GM23338 (cell line): ENCODE measurements at regions not wholly inside any gene's neighbourhood (a gene's known extent, or its start where the extent isn't known, plus 50 kb on each side); places are given as distances from the start of the nearest gene placed in this dataset.

Source experiments
- ATAC-seq: fragments of 200-7000 bp; cut with Tn5 transposase; 3 replicates; pipeline ENCODE4 v1.9.1; 2020
- DNase-seq: peaks from one replicate; pipeline ENCODE4 v3.0.0-alpha.2; 2015; ENCODE audit warnings: low spot score
- H2AFZ ChIP-seq: fragments of 200-600 bp; sonication (generic); 2 replicates; pipeline ENCODE4 v1.8.0; 2016; ENCODE audit warnings: antibody characterized with exemption, mild to moderate bottlenecking, moderate library complexity
- H3F3A ChIP-seq: fragments of 200-600 bp; sonication (generic); replicated peaks from 2 replicates; pipeline ENCODE4 v1.8.0; 2017; ENCODE audit warnings: antibody characterized with exemption, mixed run types, low read depth
- H3K27ac ChIP-seq: fragments of 200-600 bp; sonication (generic); 2 replicates; pipeline ENCODE4 v1.6.1; 2016; ENCODE audit warnings: low read depth
- H3K27me3 ChIP-seq: fragments of 200-600 bp; sonication (generic); 2 replicates; pipeline ENCODE4 v1.8.0; 2016; ENCODE audit warnings: mild to moderate bottlenecking, mixed run types, moderate library complexity; ENCODE audit not compliant: insufficient read depth
- H3K36me3 ChIP-seq: fragments of 200-600 bp; sonication (generic); 2 replicates; pipeline ENCODE4 v1.8.0; 2016; ENCODE audit warnings: mild to moderate bottlenecking; ENCODE audit not compliant: insufficient read depth
- H3K4me1 ChIP-seq: fragments of 200-600 bp; sonication (generic); 2 replicates; pipeline ENCODE4 v1.8.0; 2016; ENCODE audit warnings: mild to moderate bottlenecking, moderate library complexity; ENCODE audit not compliant: insufficient read depth
- H3K4me2 ChIP-seq: fragments of 200-600 bp; sonication (generic); 2 replicates; pipeline ENCODE4 v1.7.1; 2017; ENCODE audit warnings: mixed run types
- H3K4me3 ChIP-seq: fragments of 200-600 bp; sonication (generic); 2 replicates; pipeline ENCODE4 v1.6.1; 2016; ENCODE audit warnings: mixed run types
- H3K79me2 ChIP-seq: fragments of 200-600 bp; sonication (generic); replicated peaks from 2 replicates; pipeline ENCODE4 v1.8.0; 2017; ENCODE audit warnings: mild to moderate bottlenecking; ENCODE audit not compliant: insufficient read depth
- H3K9me2 ChIP-seq: fragments of 200-600 bp; sonication (generic); 2 replicates; pipeline ENCODE4 v1.8.0; 2017; ENCODE audit not compliant: insufficient read depth
- H4K20me1 ChIP-seq: fragments of 200-600 bp; sonication (generic); replicated peaks from 2 replicates; pipeline ENCODE4 v1.8.0; 2017; ENCODE audit warnings: mild to moderate bottlenecking; ENCODE audit not compliant: insufficient read depth
- H3K27ac Mint-ChIP-seq: 2 replicates; pipeline ENCODE4 v1.8.0; 2020; ENCODE audit warnings: inconsistent platforms, mild to moderate bottlenecking, moderate library complexity, mixed read lengths
- H3K27me3 Mint-ChIP-seq: 3 replicates; pipeline ENCODE4 v1.8.0; 2022; ENCODE audit warnings: low read depth, mild to moderate bottlenecking, moderate library complexity, mixed read lengths, inconsistent platforms; ENCODE audit not compliant: insufficient read depth, poor library complexity
- H3K36me3 Mint-ChIP-seq: 3 replicates; pipeline ENCODE4 v1.8.0; 2021; ENCODE audit warnings: low read depth, mild to moderate bottlenecking, inconsistent platforms, moderate library complexity, mixed read lengths
- H3K4me1 Mint-ChIP-seq: 3 replicates; pipeline ENCODE4 v1.8.0; 2020; ENCODE audit warnings: mild to moderate bottlenecking, inconsistent platforms, mixed read lengths
- H3K4me3 Mint-ChIP-seq: 3 replicates; pipeline ENCODE4 v1.8.0; 2021; ENCODE audit warnings: moderate library complexity, mild to moderate bottlenecking, inconsistent platforms, mixed read lengths
- H3K9me3 Mint-ChIP-seq: 3 replicates; pipeline ENCODE4 v1.8.0; 2020; ENCODE audit warnings: moderate library complexity, mild to moderate bottlenecking, inconsistent platforms, mixed read lengths
- ETS1 ChIP-seq: IDR thresholded peaks from 2 replicates; pipeline ENCODE4 v1.6.1; 2016; ENCODE audit warnings: antibody characterized with exemption
- NANOG ChIP-seq: IDR thresholded peaks from 2 replicates; pipeline ENCODE4 v1.6.1; 2016; ENCODE audit warnings: antibody characterized with exemption, borderline replicate concordance
- POLR2AphosphoS5 ChIP-seq: IDR thresholded peaks from 2 replicates; pipeline ENCODE4 v1.6.1; 2016; ENCODE audit warnings: antibody characterized with exemption, low read depth
- STAT1 ChIP-seq: IDR thresholded peaks from one replicate; pipeline ENCODE4 v1.6.1; 2016; ENCODE audit warnings: antibody characterized with exemption; ENCODE audit not compliant: unreplicated experiment
- ZNF114 ChIP-seq: fragments of 250-450 bp; sonication (Bioruptor Pico); IDR thresholded peaks from 2 replicates; pipeline ENCODE4 v1.5.0; 2020; ENCODE audit warnings: mild to moderate bottlenecking, moderate library complexity
- ZNF462 ChIP-seq: fragments of 250-450 bp; sonication (Bioruptor Pico); IDR thresholded peaks from 2 replicates; pipeline ENCODE4 v1.5.0; 2020; ENCODE audit warnings: mild to moderate bottlenecking, moderate library complexity
- TF ChIP-seq, protein P1 (sequence below): IDR thresholded peaks from one replicate; pipeline ENCODE4 v1.6.1; 2018; ENCODE audit warnings: antibody characterized with exemption; ENCODE audit not compliant: unreplicated experiment

- H3K27ac Mint-ChIP-seq: no peak overlapping the region; the same call in 1 of the 2 replicates
- no peaks in the 10 kb centered on the region for H3F3A ChIP-seq
- no peak overlapping the region for H3K4me3 Mint-ChIP-seq
- no peaks in the 10 kb centered on the region for H3K27me3 ChIP-seq
- H3K36me3 ChIP-seq: no peaks in the 10 kb centered on the region
- no peak overlapping the region for H3K4me3 ChIP-seq
- no peaks in the 10 kb centered on the region for H3K4me1 ChIP-seq
- H3K36me3 Mint-ChIP-seq: no peaks in the 10 kb centered on the region
- TF ChIP-seq, protein P1, sequence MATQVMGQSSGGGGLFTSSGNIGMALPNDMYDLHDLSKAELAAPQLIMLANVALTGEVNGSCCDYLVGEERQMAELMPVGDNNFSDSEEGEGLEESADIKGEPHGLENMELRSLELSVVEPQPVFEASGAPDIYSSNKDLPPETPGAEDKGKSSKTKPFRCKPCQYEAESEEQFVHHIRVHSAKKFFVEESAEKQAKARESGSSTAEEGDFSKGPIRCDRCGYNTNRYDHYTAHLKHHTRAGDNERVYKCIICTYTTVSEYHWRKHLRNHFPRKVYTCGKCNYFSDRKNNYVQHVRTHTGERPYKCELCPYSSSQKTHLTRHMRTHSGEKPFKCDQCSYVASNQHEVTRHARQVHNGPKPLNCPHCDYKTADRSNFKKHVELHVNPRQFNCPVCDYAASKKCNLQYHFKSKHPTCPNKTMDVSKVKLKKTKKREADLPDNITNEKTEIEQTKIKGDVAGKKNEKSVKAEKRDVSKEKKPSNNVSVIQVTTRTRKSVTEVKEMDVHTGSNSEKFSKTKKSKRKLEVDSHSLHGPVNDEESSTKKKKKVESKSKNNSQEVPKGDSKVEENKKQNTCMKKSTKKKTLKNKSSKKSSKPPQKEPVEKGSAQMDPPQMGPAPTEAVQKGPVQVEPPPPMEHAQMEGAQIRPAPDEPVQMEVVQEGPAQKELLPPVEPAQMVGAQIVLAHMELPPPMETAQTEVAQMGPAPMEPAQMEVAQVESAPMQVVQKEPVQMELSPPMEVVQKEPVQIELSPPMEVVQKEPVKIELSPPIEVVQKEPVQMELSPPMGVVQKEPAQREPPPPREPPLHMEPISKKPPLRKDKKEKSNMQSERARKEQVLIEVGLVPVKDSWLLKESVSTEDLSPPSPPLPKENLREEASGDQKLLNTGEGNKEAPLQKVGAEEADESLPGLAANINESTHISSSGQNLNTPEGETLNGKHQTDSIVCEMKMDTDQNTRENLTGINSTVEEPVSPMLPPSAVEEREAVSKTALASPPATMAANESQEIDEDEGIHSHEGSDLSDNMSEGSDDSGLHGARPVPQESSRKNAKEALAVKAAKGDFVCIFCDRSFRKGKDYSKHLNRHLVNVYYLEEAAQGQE: no peak
- TF ChIP-seq STAT1: no peak
- no peak overlapping the region for H3K27ac ChIP-seq
- DNase-seq (no peak), ATAC-seq (no peak)
- H3K9me3 Mint-ChIP-seq: no peaks in the 10 kb centered on the region
- H3K4me1 Mint-ChIP-seq: no peaks in the 10 kb centered on the region; the same call in 2 of the 3 replicates
- H4K20me1 ChIP-seq: no peaks in the 10 kb centered on the region
- no peaks in the 10 kb centered on the region for H3K79me2 ChIP-seq
- peaks cover 4% of the 10 kb centered on the region; the same call in 1 of the 2 replicates for H3K9me2 ChIP-seq
- H2AFZ ChIP-seq: no peak overlapping the region
- H3K4me2 ChIP-seq: no peak overlapping the region
- H3K27me3 Mint-ChIP-seq: no peaks in the 10 kb centered on the region
Observed at GRCh38 chr15:98226149-98226548, 265.6 kb downstream of the ARRDC4 start.

DNA sequence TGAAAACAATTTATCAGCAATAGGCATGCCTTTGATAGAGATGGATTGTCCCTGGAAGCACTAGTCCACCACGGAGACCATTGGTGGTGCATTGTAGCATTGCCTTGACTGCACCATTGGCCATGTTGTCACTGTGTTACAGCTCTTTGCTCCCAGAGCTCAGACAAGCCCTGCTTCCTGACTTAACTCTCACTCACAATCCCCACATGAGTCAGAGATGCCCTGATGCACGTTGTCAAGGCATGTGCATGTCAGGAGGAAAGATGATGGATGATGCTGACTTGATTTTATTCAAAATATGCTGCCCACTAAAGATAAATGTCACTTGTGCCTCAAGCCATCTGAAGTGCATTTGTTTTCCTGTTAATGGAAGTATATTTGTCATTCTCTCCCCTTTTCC, 266.1 kb downstream of the ARRDC4 start:
- H3K9me3 Mint-ChIP-seq: no peaks in the 10 kb centered on the region
- H3K4me3 Mint-ChIP-seq: no peak overlapping the region
- Histone ChIP-seq H3K79me2 (no peaks in the 10 kb centered on the region), H3K36me3 (no peaks in the 10 kb centered on the region), H3K27me3 (no peaks in the 10 kb centered on the region), H3K4me2 (no peak overlapping the region), H3K27ac (no peak overlapping the region), H4K20me1 (no peaks in the 10 kb centered on the region), H3F3A (no peaks in the 10 kb centered on the region), H3K9me2 (peaks cover 4% of the 10 kb centered on the region; the same call in 1 of the 2 replicates), H2AFZ (no peak overlapping the region), H3K4me3 (no peak overlapping the region), H3K4me1 (no peaks in the 10 kb centered on the region)
- no peaks in the 10 kb centered on the region for H3K27me3 Mint-ChIP-seq
- H3K4me1 Mint-ChIP-seq: no peaks in the 10 kb centered on the region; the same call in 2 of the 3 replicates
- no peak for ATAC-seq
- H3K27ac Mint-ChIP-seq: no peak overlapping the region
- H3K36me3 Mint-ChIP-seq: no peaks in the 10 kb centered on the region
- no peak for DNase-seq
- TF ChIP-seq POLR2AphosphoS5 (no peak), ZNF462 (CRISPR knock-in tag) (no peak), ZNF114 (CRISPR knock-in tag) (no peak), NANOG (no peak), STAT1 (no peak), ETS1 (no peak)
- TF ChIP-seq, protein P1: no peak
